GM04503 (cell line): ENCODE measurements at regions not wholly inside any gene's neighbourhood (a gene's known extent, or its start where the extent isn't known, plus 50 kb on each side); places are given as distances from the start of the nearest gene placed in this dataset.
A peak's percentile ranks its signal among the peaks of the same experiment; 100 is the strongest.
"Not testable (repeated sequence)": the region's sequence is repeated elsewhere in the genome, so short reads cannot be mapped to it uniquely, and the experiment has no call there.

Experiments
- DNase-seq: peaks from one replicate; pipeline ENCODE4 v3.0.0-alpha.2; 2012; ENCODE audit warnings: low read depth

DNA sequence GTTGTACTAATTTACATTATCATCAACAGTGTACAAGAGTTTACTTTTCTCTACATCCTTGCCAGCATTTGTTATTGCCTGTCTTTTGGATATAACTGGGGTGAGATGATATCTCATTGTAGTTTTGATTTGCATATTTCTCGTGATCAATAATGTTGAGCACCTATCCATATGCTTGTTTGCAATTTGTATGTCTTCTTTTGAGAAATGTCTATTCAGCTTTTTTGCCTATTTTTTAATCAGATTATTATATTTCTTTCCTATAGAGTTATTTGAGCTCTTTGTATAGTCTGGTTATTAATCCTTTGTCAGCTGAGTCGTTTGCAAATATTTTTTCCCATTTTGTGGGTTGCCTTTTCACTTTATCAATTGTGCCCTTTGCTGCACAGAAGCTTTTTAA, 540.8 kb upstream of the SGO1 start:
- DNase-seq: no peak

DNA sequence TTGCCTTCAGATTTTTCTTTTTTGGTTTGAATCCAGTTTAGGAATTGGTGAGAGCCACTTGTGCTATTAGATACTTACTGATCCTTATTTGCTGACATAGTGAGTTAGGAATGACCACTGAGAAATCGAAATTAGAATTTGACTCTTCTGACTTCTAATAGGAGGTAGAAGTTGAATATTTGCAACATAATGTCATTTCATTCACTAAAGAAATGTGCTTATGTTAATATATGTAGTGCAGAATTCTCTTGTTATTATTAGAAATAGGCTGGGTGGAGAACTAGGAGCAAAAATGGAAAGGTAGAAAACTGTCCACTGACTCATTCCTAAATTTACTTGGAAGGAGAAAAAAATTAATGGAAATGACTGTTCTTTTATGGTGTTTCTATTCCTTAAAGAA, 538.2 kb upstream of the SGO1 start:
- no peak for DNase-seq

DNA sequence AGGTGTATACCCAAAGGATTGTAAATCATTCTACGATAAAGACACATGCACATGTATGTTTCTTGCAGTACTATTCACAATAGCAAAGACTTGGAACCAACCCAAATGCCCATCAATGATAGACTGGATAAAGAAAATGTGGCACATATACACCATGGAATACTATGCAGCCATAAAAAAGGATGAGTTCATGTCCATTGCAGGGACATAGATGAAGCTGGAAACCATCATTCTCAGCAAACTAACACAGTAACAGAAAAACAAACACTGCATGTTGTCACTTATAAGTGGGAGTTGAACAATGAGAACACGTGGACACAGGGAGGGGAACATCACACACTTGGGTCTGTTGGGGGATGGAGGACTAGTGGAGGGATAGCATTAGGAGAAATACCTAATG, 530.4 kb upstream of the SGO1 start:
- DNase-seq: not testable (repeated sequence)

DNA sequence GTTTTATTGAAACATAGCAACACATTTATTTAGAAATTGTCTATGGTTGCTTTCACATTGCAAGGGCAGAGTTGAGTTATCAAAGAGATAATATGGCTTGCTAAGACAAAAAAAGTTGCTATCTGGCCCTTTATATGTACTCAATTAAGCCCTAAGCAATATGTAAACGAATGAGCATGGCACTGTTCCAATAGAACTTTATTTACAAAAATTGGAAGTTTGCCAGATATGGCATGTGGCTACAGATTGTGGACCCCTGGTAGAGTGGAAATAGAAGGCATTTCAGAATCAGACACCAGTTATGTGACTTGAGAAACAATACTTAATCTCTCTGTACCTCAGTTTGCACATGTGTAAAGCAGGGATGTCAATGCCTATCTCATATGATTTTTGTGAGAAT, 515.6 kb upstream of the SGO1 start:
- no peak for DNase-seq

DNA sequence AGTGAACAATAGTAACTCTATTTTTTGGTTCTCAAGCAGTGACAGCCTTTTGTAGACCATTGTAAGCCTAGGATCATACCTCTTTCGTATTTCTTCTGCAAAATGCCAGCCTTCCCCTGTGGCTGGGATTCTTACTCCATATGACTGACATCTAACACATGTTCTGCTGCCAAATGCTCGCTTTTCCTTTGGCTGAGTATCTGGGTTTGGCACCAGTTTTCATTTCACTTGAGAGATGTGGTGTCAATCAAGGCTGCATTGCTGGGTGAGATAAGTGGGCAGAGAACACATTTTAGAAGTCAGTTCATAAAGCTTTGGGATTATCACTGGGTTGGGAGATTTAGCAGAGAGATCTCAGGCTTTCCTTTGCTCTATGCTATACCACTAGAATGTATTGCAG, 514.7 kb upstream of the SGO1 start:
- DNase-seq: no peak

DNA sequence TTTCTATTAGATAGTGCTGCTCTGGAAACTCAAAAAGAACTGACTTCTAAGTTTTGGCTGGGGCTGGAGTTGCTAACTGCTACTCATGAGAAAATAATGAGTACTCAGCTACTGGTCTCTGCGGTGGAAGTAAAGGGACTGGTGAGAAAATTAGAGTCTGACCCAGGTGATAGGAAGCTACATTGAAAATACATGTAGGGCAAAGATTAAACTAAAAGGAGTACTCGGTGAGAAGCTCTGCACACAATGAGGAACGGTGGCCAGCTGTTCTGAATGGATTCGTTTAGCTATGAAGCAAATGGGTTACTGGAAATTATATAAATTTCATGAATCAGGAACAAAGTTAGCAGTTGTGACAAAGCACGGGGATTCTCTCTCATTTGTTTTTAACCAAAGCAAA, 512.9 kb upstream of the SGO1 start:
- no peak for DNase-seq

DNA sequence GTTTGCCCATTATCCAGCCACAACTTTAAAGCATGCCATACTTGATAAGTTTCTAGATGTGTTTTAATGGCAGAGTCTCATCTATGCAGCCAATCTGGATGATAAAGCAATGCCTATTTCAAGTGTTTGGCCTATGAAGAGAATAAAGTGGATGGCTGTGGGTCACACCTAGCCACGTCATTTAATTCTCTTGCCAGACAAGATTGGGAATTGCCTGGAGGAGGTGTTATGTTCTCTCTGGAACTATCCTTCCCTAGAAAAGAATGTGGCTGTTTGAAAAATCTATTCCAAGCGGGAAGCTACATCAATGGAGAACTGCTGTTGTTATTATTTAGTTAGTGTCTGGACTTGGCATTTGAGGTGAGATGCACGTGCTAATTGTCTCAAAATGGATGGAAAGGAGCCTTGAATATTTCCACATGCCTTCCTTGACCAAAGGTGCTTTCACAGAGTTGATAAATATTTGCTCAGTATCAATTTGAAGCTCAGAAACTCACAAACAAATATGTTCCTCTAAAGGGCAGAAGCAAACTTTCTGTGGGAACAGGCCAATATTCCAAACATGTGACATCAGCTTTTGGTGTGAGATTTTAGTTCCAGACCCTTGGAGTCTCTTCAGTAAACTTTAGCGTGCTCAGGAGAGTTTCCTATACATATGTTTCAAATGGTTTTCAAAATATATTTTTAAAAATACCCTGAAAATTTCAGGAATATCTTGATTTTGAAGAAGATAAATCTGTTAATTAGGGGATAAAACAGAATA, 510.6 kb upstream of the SGO1 start:
- no peak for DNase-seq

DNA sequence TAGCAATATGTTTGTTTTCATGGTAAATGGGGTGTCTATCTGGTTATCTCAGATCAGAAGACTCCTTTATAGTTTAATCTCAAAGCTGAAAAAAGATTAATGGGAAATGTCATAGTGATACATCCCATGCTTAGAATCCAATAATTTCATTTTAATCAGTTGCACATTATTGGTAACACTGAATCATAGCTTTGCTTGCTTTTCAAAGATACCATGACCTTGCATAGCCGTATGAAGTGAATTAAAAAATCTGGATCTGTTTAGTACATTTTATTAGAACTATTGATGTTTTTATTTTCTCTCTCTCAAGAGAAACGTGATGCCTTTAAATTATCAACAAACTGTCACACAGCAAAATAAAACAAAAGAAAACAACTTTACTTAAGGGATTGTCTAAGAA, 506.7 kb upstream of the SGO1 start:
- no peak for DNase-seq

DNA sequence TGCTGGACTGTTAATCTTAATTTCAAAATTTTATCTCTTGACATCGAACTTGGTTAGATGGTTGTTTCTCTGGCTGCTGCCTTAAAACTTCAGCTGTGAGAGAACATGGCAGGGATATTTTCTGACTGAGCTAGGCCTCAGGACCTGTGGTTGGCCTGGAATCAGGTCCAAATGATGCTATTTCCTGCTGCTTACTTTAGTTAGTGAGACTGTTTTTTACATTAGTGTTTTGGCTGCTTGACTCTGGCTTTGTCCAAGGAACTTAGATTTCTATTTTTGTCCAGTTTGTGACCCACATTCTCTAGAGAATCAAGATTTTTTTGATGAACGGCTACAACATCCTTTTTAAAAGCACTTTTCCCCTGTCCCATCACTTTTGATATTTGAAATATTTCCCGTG, 497.9 kb upstream of the SGO1 start:
- DNase-seq: peak; percentile 62

DNA sequence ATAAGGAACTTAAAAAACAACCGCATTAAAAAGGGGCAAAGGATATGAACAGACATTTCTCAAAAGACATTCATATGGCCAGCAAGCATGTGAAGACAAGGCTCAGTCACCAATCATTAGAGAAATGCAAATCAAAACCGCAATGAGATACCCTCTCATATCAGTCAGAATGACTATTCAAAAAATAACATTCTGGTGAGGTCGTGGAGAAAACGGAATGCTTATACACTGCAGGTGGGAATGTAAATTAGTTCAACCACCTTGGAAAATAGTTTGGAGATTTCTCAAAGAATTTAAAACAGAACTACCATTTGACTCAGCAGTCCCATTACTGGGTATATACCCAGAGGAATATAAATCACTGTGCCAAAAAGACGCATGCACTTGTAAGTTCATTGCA, 496.6 kb upstream of the SGO1 start:
- DNase-seq: no peak

DNA sequence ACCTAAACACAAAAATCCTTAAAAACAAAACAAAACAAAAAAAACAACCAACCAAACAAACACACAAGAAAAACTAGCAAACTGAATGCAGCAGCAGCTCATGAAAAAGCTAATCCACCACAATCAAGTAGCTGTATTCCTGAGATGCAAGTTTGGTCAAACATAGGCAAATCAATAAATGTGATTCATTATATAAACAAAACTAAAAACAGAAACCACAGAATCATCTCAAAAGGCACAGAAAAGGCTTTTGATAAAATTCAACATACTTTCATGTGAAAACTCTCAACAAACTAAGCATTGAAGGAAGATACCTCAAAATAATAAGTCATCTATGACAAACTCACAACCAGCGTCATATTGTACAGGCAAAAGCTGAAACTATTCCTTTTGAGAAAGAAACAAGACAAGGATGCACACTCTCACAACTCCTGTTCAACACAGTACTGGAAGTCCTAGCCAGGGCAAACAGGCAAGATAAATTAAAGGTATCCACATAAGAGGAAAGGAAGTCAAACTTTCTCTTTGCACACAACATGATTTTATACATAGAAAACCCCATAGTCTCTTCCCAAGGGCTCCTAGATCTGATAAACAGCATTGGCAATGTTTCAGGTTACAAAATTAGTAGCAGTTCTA, 495.1 kb upstream of the SGO1 start:
- no peak for DNase-seq

DNA sequence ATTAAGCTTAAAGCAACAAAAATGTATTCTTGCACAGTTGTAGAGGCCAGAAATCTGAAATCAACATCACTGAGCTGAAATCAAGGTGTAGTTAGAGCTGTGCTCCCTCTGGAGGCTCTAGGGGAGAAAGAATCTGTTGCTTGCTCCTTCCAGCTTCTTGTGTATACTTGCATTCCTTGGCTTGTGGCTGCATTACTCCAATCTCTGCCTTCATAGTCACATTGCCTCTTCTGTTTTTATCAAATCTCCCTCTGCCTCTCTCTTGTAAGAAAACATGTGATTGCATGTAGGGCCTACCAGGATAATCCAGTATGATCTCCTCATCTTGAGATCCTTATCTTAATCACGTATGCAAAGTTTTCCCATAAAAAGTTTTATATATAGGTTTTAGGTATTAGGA, 487.9 kb upstream of the SGO1 start:
- DNase-seq: no peak

DNA sequence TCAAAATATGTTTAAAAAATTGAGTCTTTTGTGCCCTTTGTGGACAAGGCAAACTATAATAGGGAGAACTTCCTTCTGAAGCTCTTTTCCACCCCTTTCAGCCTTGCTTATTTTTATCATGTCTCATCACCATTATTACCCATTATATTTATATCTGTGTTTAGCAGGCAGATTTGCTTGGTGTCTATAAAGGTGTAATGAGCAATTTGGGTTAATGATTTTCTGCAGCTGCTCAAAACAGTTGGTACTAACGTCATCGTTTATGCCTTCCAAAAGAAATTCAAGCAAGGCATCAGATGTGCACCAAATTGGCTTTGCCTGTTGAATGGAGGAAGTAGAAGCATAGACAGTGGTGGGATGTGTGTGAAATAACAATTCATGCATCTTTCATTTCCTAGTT, 483.7 kb upstream of the SGO1 start:
- DNase-seq: no peak

DNA sequence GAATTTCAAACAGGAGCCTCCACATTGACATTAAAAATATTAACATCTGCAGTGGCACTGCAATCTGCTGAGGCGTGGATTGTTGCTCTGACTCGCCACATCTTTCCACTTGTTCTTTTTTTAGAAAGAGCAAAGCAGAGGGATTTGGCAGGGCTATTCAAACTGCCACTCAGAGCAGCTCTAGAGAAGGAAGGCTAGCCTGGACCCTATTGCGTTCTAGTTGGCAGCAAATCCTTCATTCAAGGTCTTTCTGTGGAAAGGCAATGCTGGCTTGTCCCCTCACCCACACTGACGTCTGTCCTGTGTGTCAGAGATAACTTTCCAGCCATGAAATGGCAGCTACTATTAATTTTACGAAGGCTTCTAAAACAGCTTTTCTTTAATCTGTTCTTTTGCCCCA, 483.2 kb upstream of the SGO1 start:
- no peak for DNase-seq

DNA sequence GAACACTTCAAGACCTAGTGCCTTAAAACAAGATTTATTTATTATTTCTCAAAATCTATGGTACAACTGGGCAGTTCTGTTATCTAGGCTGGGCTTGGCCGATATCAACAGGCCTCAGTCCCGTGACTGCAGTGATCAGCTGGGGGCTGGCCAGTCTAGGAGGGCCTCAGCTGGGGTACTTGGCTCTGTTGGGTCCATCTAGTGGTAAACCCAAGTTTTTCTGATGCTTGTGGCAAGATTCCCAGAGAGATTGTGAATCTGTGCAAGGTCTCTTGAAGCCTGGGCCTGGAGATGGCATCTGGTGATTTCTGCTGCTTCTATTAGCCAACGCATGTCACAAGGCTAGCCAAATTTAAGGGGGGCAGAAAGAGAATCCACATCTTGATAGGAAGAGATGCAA, 482.4 kb upstream of the SGO1 start:
- no peak for DNase-seq

DNA sequence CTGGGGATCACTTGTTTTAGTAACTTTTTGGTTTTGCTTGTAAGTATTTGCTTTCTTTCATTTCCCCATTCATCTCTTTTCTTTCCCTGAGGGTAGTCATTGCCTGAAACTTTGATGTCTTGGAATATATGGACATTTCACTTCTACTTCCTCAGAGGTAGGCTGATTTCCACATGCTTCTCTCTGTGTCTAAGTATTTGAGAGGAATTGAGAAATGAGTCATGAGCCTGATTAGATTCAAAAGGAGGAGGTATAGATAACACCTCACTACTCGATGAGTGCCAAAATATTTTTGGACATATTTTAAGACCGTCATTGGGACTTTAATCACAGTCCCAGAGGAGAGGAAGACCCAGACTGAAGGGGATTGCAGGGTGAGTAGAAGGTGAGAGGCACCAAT, 480.1 kb upstream of the SGO1 start:
- no peak for DNase-seq

DNA sequence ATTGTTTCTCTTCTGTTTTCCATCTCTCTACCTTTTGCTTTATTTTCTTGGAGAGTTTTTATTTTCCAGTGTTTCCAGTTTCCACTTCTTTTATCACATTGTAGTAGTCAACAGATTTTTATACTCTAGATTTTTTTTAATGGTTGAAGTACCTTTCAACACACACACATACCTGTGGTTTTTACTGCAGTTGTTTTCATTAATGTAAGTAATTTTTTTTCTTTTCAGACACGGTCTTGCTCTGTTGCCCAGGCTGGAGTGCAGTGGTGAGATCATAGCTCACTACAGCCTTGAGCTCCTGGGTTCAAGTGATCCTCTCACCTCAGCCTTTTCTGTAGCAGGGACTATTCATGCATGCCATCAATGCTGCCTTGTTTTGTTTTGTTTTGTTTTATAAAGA, 472.5 kb upstream of the SGO1 start:
- no peak for DNase-seq

DNA sequence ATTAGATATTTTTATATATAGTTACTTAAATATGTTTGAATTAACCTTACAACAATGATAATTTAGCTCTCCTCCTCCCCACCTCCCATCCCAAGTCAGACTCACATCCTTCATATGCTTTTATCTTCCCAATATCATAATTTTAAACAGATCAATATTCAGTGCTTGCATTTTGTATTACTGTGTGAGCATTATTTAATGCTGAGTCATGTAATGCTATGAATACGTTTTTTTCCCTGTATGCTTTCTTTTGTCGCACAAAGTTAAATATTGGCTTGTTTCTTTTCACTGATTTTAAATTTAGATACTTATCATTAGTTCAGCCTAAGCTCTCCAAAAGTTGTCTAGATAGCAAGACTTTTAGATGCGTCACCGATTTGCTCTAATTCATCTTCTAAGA, 471.6 kb upstream of the SGO1 start:
- no peak for DNase-seq

DNA sequence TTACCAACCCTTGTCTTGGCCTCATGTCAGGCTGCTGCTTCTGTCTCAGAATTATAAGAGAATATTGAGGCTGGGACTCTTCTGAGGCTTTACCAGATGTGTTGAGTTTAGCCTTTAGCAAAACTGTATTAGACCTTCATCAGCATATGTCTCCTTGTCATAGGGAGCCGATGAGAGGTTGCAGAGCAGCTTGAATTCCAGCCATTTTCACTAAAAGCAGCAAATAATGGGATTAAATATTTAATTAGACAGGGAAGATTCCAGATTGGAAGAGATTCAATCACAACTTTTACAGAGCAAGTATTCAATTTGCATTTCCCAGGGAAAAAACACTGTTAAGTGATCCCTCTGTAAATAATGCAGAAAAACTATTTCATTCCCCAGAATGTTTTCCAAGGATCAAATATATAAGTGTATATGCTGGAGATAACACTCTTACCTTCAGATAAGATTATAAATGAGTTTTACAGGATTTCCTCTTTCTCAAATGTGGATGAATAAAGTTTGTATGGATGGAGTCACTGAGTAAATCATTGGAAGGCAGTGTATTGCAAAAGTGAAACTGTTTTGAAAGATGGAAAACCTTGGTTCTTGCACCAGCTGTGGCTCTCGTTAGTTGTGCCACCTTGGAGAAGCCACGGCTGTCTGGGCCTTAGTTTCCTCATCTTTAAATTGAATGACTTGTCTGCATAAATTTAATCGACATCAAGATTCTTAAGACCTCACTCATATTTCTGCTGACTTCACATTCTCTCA, 466.4 kb upstream of the SGO1 start:
- DNase-seq: no peak

DNA sequence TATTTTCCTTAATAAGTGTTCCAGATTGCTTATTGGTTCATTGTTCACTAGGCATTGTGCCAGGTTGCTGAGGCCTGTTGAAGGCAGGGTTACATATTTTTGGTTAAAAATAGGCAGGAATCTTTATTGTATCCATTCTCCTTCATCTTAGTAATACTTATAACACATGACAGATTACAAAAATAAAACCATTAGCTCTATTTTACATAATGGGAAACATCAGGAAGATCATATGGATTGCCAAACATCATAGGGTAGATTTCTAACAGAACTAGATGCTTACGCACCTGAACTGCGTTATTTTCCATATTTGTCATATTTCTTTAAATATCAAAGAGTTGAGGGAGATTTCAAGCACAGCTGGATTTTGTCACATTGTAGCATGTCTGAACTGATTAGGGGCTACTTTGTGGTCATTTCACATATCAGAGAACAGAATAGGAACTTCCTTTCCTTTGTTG, 462.9 kb upstream of the SGO1 start:
- no peak for DNase-seq

DNA sequence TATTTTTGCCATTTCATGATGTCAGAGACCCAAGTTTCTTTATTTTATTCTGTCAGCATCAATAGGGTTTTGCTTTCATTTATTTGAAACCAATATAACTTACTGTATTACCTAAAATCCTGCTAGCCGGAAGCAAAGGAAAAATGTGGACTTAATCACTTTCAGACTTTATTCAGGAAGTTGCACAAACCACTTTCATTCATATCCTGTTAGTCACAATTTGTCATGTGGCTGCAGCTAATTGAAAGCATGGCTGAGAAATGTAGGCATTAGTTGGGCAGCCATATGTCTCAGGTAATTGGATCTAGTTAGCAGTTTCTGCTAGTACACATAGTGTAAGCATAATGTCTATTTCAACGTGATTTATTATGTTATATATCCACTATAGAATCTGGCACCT, 462.3 kb upstream of the SGO1 start:
- peak; percentile 75 for DNase-seq

DNA sequence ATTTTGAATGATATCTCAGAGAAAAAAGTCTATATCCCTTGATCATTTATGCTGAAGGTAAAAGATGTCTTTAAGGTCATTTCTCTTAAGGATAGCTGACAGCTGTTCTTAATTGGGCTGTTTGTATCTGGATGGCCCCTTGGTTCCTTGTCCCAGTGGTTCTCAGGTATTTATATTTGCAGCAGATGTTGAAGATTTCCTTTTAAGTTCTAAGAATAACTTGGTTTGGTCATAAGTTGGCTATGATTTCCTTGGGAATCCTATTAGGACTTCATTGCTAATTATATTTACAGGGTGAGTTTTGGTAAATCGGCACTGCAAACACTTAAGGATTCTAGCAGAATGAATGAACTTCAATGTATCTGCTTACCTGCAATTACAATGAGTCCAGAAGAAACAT, 460.4 kb upstream of the SGO1 start:
- DNase-seq: no peak

DNA sequence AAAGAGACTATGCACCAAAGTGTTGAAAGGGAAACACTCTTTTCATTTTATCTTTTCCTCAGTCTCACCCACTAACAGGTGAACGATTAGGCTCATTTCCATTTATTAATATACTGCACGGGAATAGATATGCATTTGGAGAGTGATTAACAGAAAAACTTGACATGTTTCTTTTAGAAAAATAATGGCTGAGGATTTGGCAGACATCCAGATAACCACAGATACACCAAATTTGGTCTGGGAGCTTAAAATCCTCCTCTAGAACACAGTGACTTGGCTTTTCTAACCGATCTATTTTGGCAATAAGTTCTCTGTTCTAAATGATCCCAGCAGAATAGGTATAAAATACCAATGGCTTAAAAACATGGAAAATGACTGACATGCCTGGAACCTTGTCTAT, 459.3 kb upstream of the SGO1 start:
- no peak for DNase-seq
